GM18868 (cell line): ENCODE measurements at regions not wholly inside any gene's neighbourhood (a gene's known extent, or its start where the extent isn't known, plus 50 kb on each side); places are given as distances from the start of the nearest gene placed in this dataset.
"Not testable (repeated sequence)": the region's sequence is repeated elsewhere in the genome, so short reads cannot be mapped to it uniquely, and the experiment has no call there.

Experiments used
- ATAC-seq: cut with Tn5 transposase; IDR thresholded peaks from one replicate; pipeline ENCODE4 v1.9.1; 2021; ENCODE audit warnings: mild to moderate bottlenecking, moderate library complexity; ENCODE audit not compliant: unreplicated experiment

GRCh38 chrX:97850911-97851310 is 967.2 kb downstream of the RPA4 start:
- no peak for ATAC-seq

GRCh38 chrX:97854086-97854485 is 970.4 kb downstream of the RPA4 start:
- no peak for ATAC-seq

- no peak for ATAC-seq
Measured at GRCh38 chrX:97858592-97858991, 974.9 kb downstream of the RPA4 start.

DNA sequence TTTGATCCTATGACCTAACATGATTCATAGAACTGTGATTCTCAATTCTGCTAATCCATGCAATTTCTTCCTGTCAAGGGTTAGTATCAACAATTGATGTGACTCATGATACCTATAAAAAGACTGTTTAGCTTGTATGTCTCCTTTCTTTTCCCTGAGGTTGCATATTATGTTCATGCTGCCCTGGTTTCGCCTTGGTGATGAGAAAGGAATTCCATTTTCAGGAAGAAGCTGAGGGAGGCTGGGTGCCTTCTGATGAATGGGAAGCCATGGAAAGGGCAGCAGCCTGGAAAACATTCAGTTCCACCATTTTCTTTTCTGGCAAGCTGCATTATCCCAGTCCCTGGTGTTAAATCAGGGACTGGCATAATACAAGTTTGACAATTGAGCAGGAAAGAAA is 976.5 kb downstream of the RPA4 start:
- ATAC-seq: no peak

DNA sequence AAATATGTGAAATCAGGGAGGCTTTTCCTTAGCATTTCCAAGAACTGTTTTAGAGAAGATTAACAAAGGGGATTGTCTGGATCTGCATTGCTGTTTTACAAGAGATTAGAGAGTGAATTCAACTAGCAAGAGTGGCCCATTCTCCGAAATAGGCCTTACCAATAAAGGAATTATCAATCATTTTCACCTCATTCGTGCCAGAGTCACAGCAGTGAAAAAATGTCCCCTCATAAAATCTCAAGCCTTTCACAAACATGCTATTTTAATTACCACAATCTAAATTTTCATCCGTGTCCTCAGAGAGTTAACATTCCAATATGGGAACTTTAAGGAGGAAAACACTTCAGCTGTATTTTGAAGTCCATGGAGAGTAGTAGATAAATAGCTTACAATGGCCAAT is 979.6 kb downstream of the RPA4 start:
- no peak for ATAC-seq

- no peak for ATAC-seq
Measured at GRCh38 chrX:97867266-97867665, 983.6 kb downstream of the RPA4 start.

GRCh38 chrX:97876697-97877407 is 993.1 kb downstream of the RPA4 start:
- ATAC-seq: no peak

- ATAC-seq: no peak
Measured at GRCh38 chrX:97882306-97882705, 998.6 kb downstream of the RPA4 start.

DNA sequence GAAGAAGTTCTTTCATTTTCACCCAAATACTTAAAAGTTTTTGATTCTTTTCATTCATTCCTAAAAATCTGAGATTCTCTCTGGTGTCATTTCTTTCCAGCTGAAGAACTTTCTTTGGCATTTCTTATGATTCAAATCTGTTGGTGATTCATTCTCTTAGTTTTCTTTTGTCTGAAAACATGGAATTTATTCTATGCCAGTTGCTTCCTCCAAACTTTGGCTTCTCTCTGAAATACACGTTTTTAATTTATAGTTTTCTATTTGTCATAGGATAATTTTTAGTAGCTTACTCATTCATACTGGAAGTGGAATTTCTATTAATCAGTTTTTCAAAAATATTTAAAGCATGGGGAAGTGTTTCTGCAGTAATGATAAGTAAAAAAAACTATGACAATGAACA is 1012.0 kb downstream of the RPA4 start:
- no peak for ATAC-seq

DNA sequence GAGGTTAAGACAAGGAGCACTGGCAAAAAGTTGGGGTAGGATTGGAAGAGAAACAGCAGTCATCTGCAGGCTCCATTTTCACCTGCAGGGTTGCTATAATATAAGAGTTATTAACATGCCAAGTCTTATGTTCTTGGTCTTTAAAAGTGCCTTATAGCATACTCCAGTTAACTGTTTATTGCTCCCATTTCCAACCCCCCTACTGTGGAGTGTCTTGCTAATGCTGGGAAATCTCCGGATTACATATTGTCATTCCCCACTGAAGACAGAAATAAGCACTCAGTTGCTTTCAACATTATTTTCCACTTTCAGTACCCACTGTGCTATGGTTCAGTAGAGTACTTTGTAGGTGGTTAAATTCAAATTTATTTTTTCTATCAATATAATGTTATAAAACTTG is 1014.3 kb downstream of the RPA4 start:
- ATAC-seq: no peak

DNA sequence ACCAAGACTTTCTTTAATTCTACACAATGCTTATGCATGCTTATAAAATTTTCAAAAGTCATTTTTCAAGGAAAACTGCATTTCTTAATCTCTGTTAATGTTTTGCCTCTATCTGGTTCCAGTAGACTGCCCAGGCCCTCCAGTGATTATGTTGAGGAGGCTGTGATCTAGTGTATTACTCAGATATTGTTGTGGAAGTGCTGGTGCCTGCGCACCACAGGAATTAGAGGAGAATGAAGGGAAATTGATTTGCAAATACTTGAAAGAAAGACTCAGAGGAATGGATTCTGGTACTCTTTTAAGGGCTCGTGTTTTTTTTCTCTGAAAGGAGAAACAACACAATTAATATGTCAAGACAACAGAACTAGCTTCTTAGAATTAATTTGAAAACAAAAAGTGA is 1015.1 kb downstream of the RPA4 start:
- ATAC-seq: no peak

DNA sequence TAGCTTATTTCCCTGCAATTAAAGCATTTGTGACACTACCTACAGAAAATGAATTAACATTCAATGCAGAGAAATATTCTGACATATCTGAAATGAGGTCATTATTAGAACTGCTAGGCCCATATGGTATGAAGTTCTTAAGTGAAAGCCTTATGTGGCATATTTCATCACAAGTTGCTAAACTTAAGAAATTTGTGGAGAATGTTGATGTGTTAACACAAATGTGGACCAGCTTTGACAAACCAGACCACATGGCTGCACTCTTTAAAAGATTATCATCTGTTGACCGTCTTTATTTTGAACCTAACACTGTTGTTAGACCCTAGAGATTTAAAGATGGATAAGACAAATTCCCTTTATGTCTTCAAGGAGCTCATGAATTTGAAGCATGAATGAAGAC is 1024.1 kb downstream of the RPA4 start:
- ATAC-seq: no peak

DNA sequence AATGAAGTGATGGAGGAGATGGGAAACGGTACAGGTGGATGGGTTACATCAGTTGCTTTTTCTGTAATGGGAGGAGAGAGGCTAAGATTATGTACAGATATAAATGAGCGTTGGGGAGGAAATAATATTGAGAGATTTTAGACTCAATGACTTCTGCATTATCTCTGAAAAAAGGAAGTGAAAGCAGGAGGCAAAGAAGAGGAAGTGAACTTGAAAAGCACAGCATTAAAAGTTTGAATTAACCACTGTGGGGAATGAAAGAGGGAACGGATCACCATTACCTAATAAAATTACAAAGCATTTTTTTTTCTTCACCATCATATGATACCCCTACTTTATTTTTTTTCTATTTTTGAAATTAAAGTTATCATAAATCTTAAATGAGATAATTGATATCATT is 1025.5 kb downstream of the RPA4 start:
- ATAC-seq: peak; percentile 99

DNA sequence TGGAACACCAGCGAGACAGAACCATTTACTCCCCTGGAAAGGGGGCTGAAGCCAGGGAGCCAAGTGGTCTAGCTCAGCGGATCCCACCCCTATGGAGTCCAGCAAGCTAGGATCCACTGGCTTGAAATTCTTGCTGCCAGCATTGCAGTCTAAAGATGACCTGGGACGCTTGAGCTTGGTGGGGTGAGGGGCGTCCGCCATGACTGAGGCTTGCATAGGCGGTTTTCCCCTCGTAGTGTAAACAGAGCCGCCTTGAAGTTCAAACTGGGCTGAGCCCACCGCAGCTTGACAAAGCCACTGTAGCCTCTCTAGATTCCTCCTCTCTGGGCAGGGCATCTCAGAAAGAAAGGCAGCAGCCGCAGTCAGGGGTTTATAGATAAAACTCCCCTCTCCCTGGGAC is 1031.7 kb downstream of the RPA4 start:
- not testable (repeated sequence) for ATAC-seq

DNA sequence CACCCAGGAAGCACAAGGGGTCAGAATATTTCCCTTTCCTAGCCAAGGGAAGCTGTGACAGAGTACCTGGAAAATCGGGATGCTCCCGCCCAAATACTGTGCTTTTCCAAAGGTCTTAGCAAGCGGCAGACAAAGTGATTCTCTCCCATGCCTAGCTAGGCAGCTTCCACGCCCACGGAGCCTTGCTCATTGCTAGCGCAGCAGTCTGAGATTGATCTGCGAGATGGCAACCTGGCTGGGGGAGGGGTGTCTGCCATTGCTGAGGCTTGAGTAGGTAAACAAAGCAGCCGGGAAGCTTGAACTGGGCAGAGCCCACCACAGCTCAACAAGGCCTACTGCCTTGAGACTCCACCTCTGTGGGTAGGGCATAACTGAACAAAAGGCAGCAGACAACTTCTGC is 1037.5 kb downstream of the RPA4 start:
- not testable (repeated sequence) for ATAC-seq

GRCh38 chrX:97931586-97931985 is 1047.9 kb downstream of the RPA4 start:
- no peak for ATAC-seq

DNA sequence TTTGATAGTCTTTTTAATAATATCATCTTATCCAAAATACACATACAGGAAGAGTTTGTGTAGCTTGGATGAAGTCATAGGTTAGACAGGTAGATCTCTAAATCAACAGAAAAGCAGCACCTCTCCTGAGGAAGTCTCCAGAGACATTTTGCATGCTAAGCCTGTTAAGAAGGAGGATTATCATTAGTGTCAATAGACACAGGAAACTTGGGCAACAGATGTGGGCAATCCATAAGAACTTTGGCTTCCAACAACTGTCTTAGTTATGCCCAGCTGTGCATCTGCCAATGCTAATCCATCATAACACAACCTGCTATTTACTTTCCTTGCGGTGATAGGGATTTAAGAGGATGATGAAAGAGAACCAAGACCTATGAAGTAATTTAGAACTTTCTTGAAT is 1052.6 kb downstream of the RPA4 start:
- no peak for ATAC-seq

GRCh38 chrX:97938706-97939105 is 1055.0 kb downstream of the RPA4 start:
- ATAC-seq: no peak

DNA sequence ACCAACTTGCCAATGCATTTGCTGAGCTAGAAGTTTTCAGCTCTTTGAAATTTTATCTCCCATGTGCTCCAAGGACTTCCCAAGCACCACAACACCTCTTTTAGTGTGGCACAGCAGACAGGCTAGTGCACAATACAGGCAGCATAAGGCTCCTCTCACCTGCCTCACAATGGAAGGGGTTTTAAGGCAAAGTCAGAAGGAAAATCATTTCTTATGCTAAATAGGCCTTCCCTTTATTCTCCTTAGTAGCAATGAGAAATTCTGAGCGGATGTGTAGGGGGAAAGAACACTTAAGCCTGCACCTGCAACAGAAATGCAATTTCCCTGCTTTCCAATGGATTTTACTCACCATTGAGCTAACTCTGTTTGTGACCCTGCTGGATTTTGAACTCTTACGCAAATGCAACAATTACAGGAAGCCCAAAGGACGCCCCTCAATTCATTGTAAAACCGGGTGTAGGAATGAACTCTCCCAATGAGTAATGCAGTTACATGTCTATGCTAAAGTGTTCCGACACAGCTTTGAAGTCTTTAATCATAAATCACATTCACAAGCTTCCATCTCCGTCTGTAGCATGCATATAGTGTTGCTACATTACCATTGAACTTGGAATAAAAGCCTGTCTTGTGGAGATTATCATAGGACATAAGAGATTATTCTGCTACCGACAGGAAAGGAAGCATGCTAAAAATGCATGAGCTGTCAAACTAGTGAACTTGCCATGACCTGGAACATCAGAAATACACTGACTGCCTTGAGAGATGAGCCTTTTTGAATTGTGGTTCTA is 1084.9 kb downstream of the RPA4 start:
- ATAC-seq: no peak

DNA sequence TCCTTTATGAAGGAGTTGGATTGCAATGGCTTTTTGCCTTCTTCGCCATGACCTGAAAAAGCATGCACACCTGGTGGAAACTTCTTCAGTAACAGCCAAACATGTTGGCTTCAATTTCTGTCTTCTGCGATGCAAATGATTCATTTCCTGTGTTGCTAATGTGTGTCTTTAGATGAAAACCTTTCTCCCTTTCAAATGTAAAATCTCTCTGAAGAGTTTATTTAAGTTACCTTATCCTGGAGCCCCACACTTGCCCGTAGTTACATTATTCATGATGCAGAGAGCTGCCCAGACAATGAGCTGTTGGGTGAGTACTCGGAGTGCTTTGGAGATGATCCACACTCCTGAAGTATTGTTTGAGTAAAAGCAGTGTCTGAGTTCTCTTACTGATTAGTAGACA is 1100.9 kb downstream of the RPA4 start:
- no peak for ATAC-seq

DNA sequence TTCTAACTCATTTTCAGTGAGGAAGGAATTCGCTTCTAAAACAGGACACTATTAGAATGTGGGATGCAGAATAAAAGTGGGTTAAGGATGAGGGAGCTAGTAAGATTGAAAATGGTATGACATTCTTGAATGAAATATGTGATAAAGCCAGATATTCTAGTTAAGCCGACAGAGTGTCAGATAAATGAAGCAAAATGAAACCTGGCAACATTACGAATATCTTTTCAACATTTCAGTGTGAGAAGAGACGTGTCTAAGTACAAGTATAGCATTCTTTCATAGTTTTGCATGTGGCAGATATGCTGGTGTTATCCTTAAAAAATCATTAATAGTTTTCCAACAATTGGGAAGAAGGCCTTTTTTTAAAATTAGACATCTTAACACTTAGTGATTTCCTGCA is 1101.4 kb downstream of the RPA4 start:
- ATAC-seq: no peak

- no peak for ATAC-seq
Measured at GRCh38 chrX:97987979-97988378, 1104.3 kb downstream of the RPA4 start.

DNA sequence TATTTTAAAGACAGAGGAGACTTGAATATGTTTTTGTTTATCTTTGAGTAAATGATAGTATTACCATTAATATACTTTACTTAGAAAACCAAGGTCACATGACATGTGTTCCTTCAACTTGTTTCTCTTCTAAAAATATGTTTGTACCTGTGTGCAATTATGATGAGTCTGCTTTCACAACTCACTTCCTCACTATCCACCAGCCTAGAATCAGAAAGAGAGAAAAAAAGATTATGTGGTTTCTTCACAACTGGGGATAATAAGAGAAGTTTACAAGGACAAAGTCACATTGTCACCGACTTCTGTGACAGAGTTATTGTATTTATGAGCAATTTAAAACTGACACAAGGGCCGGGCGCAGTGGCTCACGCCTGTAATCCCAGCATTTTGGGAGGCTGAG is 1112.1 kb downstream of the RPA4 start:
- no peak for ATAC-seq
